GM18507 (cell line): ENCODE measurements at regions not wholly inside any gene's neighbourhood (a gene's known extent, or its start where the extent isn't known, plus 50 kb on each side); places are given as distances from the start of the nearest gene placed in this dataset.
A peak's percentile ranks its signal among the peaks of the same experiment; 100 is the strongest.
"Not testable (repeated sequence)": the region's sequence is repeated elsewhere in the genome, so short reads cannot be mapped to it uniquely, and the experiment has no call there.

Experiments
- DNase-seq: peaks from one replicate; pipeline ENCODE4 v3.0.0; 2011; ENCODE audit warnings: low read depth; ENCODE audit not compliant: insufficient read length; ENCODE audit errors: extremely low spot score
- FAIRE-seq: peaks from 2 replicates; lab custom pipeline; 2011; peaks lifted over from hg19 to GRCh38; lab: Jason Lieb, UNC

DNA sequence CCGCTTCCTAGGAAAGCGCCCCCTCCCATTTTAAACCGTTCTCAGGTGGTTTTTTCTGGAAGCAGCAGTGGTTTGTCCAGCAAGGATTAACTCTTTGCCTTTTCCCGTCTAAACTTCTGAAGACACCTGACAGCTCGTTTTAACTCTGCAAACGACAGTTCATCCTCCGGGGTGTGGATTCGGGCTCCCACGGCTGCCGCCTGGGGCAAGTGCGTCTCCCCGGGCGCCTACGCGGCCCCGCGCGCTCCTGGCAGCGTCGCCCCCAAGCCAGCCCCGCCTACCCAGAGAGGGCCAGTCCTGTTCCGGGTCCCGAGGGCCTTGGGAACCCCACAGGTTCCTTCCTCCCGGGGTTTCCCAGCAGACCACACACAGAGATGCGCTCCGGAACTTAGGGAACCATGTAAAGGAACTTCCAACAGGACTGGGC lies 54.4 kb downstream of the PRR18 start:
- FAIRE-seq (no peak), DNase-seq (no peak)

DNA sequence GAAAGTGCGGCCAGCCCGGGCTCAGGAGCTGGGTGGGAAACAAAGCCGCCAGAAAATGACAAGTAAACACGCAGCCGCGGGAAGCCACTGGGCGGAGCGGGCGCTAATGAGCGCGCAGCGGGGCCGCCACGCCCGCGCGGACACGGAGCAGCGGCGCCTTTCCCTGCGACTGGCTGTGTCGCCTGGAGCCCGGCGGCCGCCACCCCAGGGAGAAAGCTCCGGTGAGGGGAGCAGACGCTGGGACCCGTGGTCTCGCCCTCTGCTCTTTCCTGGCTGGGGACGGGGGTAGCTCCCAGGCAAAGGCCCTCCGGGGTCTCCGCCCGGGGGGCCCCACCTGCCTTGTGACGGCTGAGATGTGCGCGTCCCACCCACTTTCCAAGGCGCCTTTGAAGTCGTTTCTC lies 54.9 kb downstream of the PRR18 start:
- FAIRE-seq, result no peak
- no peak for DNase-seq

DNA sequence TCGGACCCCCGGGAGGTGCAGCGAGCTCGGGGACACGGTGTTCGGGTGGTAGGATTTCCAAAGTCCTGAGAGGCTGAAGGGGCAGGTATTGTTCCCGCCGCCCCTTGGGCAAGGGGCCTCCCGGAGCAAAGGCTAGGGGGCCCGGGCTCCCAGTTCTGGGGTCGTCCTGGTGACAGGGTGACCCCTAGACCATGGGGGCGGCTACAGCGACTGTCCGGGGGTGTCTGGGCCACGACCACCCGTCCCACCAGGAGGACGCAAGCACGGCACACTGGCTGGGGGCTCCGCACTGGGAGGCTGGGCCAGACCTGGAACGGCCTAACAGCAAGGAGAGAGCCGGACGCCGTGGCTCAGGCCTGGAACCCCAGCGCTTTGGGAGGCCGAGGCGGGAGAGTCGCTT lies 55.6 kb downstream of the PRR18 start:
- no peak for FAIRE-seq

DNA sequence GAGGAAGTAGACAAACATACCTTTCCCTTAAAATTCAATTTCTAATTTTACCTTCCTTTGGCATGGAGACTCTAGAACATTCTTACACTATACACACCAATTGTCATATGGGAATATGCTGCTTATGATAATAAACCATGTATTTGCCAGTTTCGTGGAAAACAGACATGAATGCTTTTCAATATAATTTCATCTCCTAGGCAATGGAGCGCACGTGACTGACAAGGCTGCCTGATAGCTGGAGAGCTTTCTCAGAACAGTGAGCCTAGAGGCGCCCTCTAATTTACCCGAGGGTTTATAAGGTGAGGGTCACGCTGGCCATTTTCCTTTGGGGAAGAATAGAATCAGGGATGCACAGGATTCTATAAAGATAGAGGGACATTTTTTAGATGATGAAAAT lies 56.5 kb downstream of the PRR18 start:
- DNase-seq, result no peak
- FAIRE-seq, result no peak

More for the DNA sequence above, 55.6 kb downstream of the PRR18 start:
- no peak for DNase-seq

DNA sequence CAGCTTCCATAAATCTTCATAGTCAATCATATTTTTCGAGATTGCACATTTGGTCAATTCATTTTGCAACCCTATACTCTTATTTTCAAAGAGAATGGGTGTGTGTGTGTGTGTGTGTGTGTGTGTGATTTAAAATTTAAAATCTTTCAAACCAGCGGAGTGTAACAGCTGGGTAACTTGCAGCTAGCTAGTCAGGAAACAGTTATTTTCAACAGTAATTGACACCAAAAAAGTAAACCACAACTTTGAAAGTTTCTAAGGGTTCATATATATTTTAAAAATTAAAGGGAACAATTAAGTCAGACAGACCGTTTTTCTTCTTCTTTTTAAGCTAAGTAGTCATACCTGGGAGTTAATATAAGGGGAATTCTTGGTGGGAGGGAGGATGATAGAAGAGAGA lies 57.0 kb downstream of the PRR18 start:
- peak; percentile 24 for FAIRE-seq
- DNase-seq, result no peak

DNA sequence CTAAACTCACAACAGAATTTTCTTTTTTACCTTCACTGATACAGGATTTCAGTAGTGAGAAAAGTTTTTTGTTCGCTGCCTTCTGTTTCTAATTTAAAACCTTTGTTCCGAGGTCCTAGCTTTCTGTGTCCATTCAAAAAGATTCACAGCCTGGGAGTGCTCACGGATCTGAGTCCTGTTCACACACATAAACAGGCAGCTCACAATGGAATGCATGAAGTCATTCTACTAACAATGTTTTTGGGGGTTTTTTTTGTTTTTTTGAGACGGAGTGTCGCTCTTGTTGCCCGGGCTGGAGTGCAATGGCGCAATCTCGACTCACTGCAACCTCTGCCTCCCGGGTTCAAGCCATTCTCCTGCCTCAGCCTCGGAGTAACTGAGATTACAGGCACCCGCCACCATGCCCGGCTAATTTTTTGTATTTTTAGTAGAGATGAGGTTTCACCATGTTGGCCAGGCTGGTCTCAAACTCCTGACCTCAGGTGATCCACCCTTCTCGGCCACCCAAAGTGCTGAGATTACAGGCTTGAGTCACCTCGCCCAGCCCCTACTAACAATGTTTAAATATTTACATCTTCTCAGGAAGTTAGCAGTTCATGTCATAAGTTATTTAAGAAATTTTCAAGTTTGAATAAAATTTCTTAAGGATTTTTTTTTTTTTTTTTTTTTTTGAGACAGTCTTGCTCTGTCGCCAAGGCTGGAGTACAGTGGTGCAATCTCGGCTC lies 59.0 kb downstream of the PRR18 start:
- not testable (repeated sequence) for DNase-seq, FAIRE-seq

DNA sequence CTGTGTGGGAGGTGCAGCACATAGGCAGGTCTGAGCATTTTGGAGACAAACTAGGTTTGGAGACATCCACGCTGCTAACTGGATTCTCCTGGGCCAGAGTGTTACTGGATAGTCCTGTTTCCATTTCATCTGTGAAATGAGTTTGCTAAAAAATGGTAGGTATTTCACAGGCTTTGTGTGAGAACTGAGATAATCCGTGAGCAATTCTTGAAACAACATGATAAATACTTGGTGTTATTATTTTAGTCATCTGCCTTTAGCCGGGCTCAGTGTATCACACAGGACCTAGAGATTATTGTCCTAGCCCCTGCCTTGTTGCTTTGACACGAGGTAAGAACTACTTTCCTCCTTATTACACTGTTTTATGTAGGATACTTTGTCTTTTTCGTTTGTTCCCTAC lies 63.0 kb downstream of the PRR18 start:
- FAIRE-seq (peak; percentile 44), DNase-seq (no peak)

DNA sequence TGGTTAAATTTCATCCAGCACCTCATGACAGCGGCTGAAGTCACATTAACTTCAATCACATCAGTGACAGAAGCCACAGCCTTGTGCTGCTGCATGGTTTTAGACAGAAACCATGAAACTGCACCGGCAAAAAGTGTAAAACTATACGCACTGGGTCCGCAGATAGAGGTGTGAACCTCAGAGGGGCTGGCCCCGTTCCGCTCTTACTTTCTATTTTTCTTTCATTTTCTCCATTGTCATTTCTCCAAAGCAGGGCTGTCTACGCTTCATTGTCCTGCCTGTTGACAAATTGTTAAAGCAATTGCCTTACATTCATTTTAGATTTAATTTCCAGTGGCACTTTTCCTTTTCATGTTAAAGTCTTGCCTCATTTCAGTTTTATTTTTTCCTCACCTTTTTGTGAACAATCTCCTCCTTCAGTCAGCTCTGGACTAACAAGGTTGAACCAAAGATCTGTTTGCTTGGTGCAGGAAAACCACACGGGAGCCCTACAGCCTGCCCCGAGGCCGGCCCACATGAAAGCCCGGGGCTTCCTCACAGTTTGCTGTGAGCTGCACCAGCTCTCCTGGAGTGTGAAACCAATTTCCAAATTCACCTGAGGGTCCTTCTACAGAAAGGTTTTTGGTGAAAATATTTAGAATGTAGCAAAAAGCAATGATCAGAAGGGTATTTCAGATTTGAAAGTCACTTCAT lies 63.7 kb downstream of the PRR18 start:
- FAIRE-seq (peak; percentile 95), DNase-seq (peak; percentile 50)

DNA sequence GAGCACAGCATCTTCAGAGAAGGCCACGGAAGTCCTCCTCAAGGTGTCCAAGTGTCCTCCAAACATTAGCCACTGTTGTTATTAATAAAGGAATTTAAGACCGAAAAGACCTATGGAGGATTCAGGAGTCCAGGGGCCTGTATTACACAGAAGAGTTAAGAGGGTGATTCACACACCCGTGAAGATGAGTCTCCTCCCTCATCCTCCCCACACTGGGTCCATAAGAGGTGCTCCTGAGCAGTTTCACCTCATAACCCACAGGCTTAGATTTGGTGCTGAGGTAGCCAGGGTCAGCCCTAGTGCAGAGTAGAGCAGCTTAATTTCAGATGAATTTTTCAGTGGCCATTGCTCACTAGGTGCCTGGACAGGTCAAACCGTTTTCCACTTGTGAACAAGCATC lies 65.3 kb downstream of the PRR18 start:
- FAIRE-seq (no peak), DNase-seq (no peak)

DNA sequence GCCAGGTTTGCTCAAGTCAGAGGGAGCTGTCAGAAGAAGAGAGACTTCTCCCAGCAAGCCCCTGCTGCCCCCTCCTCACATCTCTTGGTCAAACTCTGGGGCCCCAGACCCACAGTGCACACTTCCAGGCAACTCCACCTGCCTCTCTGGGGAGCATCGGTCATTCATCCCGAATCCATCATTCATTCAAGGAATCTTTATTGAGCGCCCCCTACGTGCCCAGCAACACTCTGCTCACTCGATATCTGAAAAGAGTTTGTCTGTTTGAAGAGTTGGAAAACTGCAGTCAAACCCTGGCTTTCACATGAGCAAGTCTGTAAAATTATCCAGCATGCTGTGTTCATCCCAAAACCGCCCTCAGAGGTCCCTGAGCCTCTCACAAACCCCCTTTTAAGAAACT lies 66.2 kb downstream of the PRR18 start:
- FAIRE-seq (no peak), DNase-seq (no peak)

DNA sequence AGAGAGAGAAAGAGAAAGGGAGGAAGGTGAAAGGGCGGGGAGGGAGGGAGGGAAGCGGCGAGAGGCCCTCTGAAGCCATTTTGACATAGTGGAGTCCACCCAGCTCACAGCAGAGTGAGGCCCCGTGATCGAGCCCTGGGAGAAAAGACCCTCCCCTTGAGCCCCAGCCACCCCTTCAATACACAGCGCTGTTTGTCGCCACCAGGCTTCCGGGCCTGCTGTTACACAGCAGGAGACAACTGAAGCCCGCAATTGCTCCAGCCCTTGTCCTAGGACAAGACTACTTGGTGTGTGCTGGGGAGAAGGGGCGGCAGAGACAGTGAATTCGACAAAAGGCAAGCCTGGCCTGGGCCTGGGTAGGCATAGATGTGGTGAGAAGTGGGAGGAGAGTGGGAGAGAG lies 67.3 kb downstream of the PRR18 start:
- DNase-seq (no peak), FAIRE-seq (no peak)

DNA sequence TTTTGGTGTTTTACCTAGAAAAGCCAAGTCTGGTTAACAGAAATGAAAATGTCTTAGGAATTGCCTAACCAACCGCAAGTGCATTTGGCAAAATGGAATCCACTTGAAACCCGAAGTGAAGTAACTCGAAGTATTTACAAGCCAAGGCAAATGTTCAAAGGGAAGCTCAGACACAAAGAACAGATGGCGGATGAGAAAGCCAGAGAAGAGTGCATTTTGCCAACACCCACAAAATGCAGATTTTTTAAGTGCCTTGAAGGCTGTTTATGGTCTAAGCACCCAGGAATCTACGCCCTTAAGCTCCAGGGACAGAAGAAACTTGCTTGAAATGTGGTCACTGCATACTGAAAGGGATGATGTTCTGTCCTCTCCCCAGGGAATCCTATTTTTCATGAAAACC lies 70.0 kb upstream of the TBXT start:
- DNase-seq, result no peak
- FAIRE-seq, result no peak

DNA sequence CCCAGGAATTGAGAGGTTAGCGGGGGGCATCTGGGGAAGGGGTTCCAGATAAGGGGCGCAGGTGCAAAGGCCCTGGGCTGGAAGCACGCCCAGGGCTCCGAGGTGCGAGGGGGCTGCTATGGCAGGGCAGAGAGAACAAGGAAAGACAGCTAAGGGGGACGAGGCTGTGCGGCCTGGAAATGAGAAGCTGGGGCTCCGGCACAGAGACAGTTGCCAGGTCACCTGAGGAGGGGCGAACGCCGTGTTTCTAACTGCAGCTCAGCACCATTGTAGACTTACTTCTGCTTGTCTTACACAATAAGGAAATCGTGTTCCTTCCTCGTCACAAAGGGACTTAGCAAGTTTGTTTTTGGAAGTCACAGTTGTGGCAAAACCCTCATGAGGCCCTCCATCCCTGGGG lies 68.9 kb upstream of the TBXT start:
- DNase-seq (no peak), FAIRE-seq (no peak)

DNA sequence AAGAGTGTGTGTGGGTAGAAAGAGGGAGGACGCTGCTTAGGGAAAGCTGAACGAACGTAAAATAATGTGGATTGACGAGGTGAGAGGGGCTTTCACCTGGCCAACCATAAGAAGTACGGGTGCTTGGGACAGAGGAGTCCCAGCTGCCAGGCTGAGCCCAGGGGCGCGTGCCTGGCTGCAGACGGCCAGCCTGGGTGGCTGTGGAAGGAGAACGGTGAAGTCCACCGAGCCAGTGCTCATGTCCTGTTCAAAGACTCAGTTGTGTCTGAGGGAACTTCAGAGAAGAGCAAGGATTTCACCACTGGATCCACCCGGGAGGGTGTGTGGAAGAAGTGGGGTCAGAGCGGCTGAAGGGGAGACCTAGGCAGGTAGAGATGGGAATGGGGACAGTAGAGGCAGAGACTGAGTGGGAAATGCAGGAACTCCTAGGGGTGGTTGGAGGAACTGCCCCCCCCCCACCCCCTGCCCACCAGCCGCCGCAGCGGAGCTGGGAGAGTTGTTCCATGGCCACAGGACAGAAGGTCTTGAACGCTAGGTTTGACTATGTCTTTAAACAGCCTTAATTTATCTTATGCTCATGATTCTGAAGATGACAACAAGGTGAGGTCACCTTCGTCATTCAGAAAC lies 68.1 kb upstream of the TBXT start:
- FAIRE-seq (no peak), DNase-seq (no peak)

DNA sequence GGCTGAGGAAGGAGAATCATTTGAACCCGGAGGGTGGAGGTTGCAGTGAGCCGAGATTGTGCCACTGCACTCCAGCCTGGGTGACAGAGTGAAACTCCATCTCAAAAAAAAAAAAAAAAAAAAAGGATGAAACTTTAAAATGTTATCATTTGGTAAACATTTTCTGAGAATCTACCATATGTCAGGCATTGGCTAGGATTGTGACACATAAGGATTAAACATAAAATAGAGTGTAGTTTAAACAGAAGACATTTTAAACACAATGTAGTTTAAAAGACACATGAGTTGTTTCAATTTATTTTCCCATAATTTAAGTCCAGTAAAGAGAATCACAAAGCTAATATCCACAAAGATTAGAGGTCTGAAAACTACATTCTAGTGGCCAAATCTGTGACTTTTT lies 63.5 kb upstream of the TBXT start:
- not testable (repeated sequence) for DNase-seq, FAIRE-seq

DNA sequence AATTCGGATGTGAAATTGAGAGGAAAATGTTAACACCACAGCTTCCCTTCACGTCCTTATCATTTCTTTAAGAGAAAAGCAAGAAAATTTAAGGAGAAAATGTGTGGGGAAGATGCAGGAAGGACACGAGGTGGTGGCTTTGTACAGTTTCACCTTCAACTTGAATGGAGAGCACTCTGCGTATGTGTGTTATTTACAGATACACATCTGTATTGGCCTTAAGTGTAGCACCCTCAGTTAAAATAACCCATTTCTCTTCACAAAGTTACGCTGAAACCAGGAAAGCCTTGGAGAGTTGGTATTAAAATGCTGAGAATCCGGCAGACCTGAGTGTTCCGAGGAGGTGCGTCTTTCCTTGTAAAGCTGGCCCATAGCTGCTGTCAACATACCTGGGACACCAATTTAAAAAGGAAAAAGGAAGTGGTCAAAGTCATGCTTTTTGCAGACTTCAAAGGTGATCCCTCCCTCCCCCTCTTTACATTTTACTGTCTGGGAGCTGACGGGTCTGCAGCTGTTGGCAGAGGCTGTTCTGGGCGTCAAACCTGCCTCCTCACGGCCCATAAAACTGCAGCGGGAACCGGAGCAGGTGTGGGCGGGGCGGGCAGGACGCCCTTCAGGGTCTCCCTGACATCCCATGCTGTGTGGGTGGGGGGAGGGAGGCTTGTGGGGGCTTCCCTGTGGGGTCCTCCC lies 61.3 kb upstream of the TBXT start:
- FAIRE-seq (peak; percentile 5), DNase-seq (no peak)

DNA sequence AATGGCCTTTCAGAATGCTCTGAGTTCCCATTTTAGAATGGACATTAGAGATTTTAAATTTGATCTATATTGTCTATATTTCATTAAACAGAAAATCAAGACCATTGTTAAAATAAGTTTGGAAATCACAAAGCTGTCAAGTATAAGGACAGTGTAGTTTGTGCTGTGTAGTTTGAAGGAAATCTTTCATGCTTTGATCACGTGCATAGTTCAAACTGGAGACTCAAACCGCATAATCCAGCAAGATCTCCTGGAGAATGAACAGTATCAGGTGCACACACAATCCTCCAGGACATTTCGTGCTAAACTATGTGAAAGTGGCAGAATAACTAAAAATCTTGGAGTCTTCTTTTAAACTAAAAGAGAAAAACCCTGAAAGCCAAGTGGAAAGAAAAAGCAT lies 60.8 kb upstream of the TBXT start:
- no peak for FAIRE-seq

DNA sequence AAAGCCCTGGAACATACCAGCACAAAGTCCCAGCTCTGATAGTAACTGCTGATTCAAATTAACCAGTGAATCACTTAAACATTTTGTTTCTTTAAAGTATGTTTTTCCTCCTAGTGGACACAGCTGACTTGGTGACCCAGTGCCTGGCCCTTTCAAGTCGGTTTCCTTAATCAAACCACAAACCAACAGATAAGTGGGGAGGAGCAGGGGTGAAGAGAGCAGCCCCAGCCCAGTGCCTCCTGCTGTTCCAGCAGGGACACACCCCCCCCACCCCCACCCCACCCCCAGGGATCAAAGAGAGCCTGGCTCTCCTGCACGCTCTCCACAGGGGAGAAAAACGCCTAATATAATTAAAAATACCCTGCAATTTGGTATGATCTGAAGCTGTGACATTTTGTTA lies 55.4 kb upstream of the TBXT start:
- DNase-seq (no peak), FAIRE-seq (no peak)

More for the DNA sequence above, 60.8 kb upstream of the TBXT start:
- DNase-seq, result no peak

DNA sequence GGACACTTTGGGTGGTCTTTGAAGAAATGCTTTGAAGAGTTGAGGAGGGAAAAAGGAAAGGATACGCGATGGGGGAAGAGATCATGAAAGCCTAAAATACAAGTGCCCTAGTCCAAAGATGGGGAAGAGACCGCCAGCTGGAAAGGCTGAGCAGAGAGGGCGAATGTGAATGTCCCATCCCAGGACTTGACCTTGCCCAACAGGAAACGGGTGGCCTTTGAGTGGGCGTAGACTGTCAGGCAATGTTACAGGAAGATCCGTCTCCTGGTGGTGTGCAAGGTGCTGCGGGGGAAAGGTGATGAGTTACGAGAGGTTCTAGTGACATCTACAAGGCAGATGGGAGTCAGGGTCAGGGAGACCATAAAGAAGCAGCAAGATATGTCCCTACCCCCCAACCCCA lies 55.0 kb upstream of the TBXT start:
- FAIRE-seq (no peak), DNase-seq (no peak)

DNA sequence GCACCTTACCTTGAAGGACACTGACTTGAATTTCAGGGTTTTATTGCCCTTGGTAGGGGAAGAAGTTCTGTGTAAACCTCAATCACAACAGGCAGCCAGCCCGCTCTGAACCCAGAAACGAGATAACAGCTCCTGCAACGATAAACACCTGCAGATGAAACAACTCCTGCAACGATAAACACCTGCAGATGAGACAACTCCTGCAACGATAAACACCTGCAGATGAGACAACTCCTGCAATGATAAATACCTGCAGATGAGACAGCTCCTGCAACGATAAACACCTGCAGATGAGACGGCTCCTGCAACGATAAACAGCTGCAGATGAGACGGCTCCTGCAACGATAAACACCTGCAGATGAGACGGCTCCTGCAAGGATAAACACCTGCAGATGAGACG lies 54.0 kb upstream of the TBXT start:
- FAIRE-seq (no peak), DNase-seq (no peak)
